SW 1271 (cell line): ENCODE measurements at regions not wholly inside any gene's neighbourhood (a gene's known extent, or its start where the extent isn't known, plus 50 kb on each side); places are given as distances from the start of the nearest gene placed in this dataset.
A peak's percentile ranks its signal among the peaks of the same experiment; 100 is the strongest.
"Not testable (repeated sequence)": the region's sequence is repeated elsewhere in the genome, so short reads cannot be mapped to it uniquely, and the experiment has no call there.

Experiments
- DNase-seq, 2 experiments: peaks; one replicate each; lab custom pipeline; 2025; lab: John Stamatoyannopoulos, UW

- no peak for DNase-seq
Measured at GRCh38 chr3:153840487-153840886, 280.7 kb upstream of the ARHGEF26 start.

DNA sequence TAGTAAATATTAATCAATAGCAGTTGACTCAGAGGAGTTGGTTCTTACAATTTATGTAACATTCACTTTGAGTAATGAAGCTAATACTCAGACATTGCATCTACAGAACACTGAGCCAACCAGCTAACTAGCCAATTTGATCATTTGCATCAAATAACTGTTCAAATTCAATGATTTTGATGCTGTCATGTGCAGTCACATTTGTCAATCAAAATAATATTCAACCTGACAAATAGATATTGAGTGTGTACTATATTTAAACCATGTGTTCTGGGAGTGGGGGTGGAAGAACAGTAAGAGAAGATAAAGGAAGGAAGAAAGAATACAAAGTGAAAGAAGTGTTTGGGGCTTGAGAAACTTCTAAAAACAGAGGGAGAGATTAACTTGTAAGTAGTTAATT lies 277.2 kb upstream of the ARHGEF26 start:
- no peak for DNase-seq

GRCh38 chr3:153845311-153845710 lies 275.9 kb upstream of the ARHGEF26 start:
- no peak for DNase-seq

- no peak for DNase-seq
Measured at GRCh38 chr3:153848702-153849101, 272.5 kb upstream of the ARHGEF26 start.

DNA sequence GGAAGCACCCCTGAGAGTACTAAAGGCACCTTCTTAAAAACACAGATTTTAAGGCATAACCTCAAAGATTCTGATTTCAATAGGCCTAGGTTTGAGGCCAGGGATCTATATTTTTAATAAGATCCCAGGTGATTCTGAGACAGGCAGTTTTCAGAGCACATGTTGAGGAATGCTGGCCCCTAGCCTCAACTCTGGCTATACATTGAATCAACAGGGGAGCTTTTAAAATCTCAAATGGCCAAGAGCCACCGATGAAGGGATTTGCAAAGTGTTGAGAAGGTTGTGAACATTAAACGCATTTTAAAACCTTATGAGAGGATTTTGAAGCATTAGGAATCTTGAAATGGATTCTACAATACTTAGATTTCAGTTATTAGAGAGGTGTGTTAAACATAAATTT lies 268.8 kb upstream of the ARHGEF26 start:
- no peak for DNase-seq

DNA sequence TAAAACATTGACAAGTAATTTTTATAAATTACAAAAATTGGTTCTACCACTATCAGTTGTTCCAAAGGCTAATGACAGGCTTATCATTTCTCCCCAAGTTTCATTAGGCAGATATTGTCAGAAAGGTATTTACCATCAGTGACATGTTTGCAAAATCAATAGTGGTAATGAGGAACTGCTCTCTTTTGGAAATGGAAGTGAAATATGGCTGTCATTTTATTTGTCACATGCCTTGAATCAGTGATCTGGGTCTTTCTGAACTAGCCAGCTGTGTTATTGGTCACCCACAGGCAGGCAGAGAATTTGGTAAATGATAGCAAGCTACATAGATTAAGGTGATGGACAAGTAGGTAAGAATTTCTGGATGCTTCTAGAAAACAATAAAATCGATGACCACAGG lies 268.0 kb upstream of the ARHGEF26 start:
- DNase-seq: no peak

- DNase-seq: no peak
Measured at GRCh38 chr3:153855772-153856171, 265.4 kb upstream of the ARHGEF26 start.

DNA sequence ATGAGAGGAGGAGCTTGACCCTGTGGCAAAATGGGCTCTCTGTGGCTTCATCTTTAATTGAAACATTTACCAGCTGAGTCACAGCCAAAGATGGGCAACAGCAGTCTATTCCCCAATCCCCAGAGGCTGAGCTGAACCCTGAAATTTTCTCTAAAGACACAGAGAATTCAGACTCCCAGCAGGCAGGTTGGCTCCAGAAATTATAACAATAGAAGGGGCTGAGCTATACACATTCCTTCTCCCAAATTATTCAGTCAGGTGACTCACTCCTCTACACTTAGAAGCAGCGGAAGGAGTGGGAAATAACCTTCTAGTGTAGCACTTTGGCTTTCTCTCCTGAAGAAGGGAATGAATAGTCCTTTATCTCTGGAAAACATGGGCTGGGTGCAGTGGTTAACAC lies 264.3 kb upstream of the ARHGEF26 start:
- no peak for DNase-seq

GRCh38 chr3:153864793-153865192 lies 256.4 kb upstream of the ARHGEF26 start:
- no peak for DNase-seq

DNA sequence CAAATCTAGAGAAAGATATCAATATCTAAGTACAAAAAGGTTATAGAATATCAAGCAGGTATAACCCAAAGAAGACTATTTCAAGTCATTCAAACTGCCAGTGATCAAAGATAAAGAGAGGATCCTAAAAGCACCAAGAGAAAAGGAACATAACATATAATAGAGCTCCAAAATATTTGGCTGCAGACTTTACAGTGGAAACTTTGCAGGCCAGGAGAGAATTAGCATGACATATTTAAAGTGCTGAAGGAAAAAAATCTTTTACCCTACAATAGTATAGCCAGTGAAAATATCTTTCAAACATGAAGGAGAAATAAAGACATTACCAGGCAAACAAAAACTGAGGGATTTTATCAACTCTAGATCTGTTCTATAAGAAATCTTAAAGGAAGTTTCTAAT lies 254.3 kb upstream of the ARHGEF26 start:
- no peak for DNase-seq

DNA sequence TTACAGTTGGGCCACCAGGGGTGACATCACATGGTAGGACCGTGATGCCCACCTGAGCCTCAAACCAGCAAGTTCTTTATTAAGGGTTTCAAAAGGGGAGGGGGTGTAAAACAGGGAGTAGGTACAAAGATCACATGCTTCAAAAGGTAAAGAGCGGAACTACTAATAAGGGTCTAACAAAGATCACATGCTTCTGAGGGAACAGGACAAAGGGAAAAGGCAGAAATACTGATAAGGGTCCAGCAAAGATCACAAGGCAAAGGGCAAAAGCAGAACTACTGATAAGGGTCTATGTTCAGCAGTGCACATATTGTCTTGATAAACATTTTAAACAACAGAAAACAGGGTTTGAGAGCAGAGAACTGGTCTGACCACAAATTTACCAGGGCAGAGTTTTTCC lies 246.8 kb upstream of the ARHGEF26 start:
- DNase-seq: not testable (repeated sequence)

DNA sequence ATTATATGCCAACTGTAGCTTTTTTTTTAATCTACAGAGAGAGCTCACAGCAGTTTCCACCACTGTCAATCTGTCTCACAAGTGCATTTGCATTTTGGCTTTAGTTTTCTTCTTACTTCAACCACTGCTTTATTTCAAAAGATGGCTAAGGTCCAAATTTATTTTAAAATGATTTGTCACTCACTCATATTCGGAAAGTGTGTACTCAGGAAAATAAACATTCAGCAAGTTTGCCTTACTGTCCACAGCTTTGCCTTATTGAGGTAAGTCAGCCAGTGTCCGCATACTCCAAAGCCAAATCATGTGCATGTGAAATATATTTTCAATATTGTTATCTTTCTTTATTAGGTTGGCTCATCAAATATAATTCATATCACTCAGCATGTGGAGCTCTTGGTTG lies 240.7 kb upstream of the ARHGEF26 start:
- DNase-seq: no peak

- DNase-seq: no peak
Measured at GRCh38 chr3:153881201-153881600, 240.0 kb upstream of the ARHGEF26 start.

GRCh38 chr3:153885359-153885758 lies 235.8 kb upstream of the ARHGEF26 start:
- no peak for DNase-seq

DNA sequence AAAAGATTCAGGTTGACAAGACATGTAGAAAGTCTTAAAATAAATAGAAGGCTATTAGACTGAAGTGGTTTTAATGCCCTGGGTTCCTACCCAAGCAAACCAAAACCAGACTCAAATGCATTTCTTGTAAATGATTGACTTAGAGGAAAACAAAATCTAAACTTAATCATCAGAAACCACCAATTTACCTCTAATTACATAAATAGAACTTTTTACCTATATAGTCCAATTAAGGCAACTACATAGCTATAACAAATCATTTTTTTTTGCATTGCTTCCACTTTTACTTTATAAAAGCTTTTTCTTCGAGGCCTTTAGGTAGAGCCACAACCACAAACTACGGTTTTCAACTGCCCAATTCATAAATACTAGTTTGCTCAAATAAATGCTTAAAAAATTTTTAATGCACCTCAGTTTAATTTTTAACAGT lies 231.3 kb upstream of the ARHGEF26 start:
- no peak for DNase-seq

- no peak for DNase-seq
Measured at GRCh38 chr3:153892126-153892525, 229.1 kb upstream of the ARHGEF26 start.

GRCh38 chr3:153894857-153895256 lies 226.3 kb upstream of the ARHGEF26 start:
- DNase-seq: no peak

DNA sequence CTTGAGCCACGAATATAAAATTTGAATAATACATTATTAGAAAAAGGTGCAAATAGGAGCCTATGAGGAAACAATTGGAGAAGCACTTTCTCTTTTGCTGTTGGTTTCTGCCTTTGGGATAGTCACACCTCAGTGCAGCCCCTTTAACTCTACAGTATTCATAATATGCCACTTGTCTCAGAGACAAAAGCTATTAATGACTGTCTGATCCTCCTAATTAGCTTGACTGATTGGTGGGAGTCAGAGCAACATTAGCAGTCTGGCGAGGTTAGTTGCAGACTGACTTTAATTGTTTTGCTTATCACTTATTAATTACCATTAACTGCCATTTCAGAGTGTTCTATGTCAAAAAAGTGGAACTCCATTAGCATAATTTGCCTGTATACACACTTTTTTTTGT lies 225.0 kb upstream of the ARHGEF26 start:
- no peak for DNase-seq

GRCh38 chr3:153897025-153897723 lies 224.0 kb upstream of the ARHGEF26 start:
- DNase-seq: no peak

GRCh38 chr3:153897842-153898241 lies 223.3 kb upstream of the ARHGEF26 start:
- DNase-seq: no peak

DNA sequence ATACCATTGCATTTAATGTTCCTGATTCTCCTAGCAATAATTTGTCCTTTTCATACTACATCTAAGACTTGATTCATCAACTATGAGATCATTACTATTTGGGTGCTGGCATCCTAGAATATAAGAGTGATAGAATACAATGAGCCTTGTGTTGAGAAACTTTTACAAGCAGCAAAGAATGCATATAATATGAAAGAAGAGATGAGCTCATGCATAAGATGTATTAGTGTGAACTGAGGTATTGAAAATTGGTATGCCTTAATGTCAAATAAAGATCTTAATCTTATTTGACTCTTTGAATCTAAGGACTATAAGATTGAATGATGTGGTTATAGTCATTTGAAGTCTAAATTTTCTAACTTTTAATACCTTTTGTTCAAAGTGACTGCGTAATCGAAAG lies 220.0 kb upstream of the ARHGEF26 start:
- peak in 1 of 2 experiments; percentile 6 for DNase-seq

DNA sequence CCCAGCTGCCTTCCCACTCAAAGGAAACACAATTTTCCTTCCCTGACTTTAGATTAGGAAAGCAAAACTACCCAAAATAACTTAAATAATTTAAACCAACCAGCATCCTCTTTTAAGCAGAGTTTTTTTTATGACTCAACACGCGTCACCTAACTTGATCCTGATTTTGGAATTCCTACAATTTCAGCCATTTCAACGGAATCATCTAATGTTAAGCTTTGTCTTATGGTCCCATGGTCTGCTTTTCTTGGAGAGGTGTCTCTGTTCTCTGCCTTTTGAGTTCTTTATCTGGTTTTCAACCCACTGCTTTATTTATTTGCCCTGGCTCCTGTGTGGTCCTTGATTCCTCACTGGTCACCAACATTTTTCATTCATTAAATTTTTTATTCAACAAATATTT lies 219.2 kb upstream of the ARHGEF26 start:
- DNase-seq: peak in 1 of 2 experiments; percentile 43

GRCh38 chr3:153903430-153903829 lies 217.8 kb upstream of the ARHGEF26 start:
- DNase-seq: peak in 1 of 2 experiments; percentile 11

GRCh38 chr3:153906366-153906765 lies 214.8 kb upstream of the ARHGEF26 start:
- DNase-seq: no peak
